ENCODE measurements at regions not wholly inside any gene's neighbourhood (a gene's known extent, or its start where the extent isn't known, plus 50 kb on each side); places are given as distances from the start of the nearest gene placed in this dataset.

GRCh38 chr20:60066438-60066823, 108.2 kb downstream of the CDH26 start:
- H3K4me1 ChIP-seq (ENCODE audit: control insufficient read depth, insufficient read depth, low read length) = no peaks in the 10 kb centered on the region
- no peak overlapping the region for H3K4me3 ChIP-seq (ENCODE audit: low read depth, low read length)
- ChIA-PET CTCF (no interaction called here), POLR2A (no interaction called here)
- H3K27ac ChIP-seq (ENCODE audit: extremely low read depth, low read depth, low read length) = no peak overlapping the region
- no peaks in the 10 kb centered on the region; the same call in 1 of the 2 replicates for H3K9me3 ChIP-seq (ENCODE audit: control insufficient read depth, insufficient read depth, low read depth, low read length)
- no peak for TF ChIP-seq ZNF501 (tag by site-specific recombination; IDR thresholded peaks at IDR 0.05)
- TF ChIP-seq ZBTB49 (tag by site-specific recombination; IDR thresholded peaks at IDR 0.05; ENCODE audit: low read depth) = no peak
- TF ChIP-seq ZNF521 (tag by site-specific recombination; IDR thresholded peaks at IDR 0.05) = no peak
- TF ChIP-seq GFI1B (tag by site-specific recombination; IDR thresholded peaks at IDR 0.05) = no peak
- TF ChIP-seq ZNF785 (tag by site-specific recombination; IDR thresholded peaks at IDR 0.05) = no peak
- TF ChIP-seq ZNF843 (tag by site-specific recombination; IDR thresholded peaks at IDR 0.05) = no peak
- TF ChIP-seq ZNF596 (tag by site-specific recombination; IDR thresholded peaks at IDR 0.05) = no peak
- no peak for TF ChIP-seq ZFP37 (tag by site-specific recombination; IDR thresholded peaks at IDR 0.05)
- no peaks in the 10 kb centered on the region for H3K36me3 ChIP-seq (ENCODE audit: control insufficient read depth in 2 of 2, insufficient read depth in 1 of 2, low read length in 2 of 2)

DNA sequence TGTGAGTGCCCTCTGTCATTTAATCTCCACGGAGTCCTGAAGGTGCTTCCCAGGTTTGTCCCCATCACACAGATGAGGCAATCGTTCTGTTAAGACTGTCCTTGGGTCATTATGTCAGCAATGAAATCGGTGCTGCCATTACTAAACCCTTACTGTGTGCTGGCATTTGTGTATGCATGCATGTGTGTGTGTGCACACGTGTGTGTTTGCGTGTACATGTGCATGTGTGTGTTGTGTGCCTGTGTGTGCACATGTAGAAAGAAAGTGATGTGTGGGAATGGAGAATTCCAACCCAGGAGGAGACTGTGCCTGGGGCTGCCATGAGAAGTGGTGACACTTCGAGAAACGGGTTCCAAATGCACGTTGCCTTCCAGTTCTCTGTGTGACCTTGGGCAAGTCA, 110.3 kb downstream of the CDH26 start:
- H3K27ac ChIP-seq (ENCODE audit: extremely low read depth, low read depth, low read length) = no peak overlapping the region
- no peaks in the 10 kb centered on the region for H3K36me3 ChIP-seq (ENCODE audit: control insufficient read depth in 2 of 2, insufficient read depth in 1 of 2, low read length in 2 of 2)
- ChIA-PET CTCF (interaction anchor here (0.6 kb wide), 1 partner anchor 142 kb away, joined by 5 read pairs; no protein-coding TSS in a partner anchor), POLR2A (no interaction called here)
- H3K4me3 ChIP-seq (ENCODE audit: low read depth, low read length) = no peak overlapping the region
- no peaks in the 10 kb centered on the region for H3K4me1 ChIP-seq (ENCODE audit: control insufficient read depth, insufficient read depth, low read length)
- TF ChIP-seq, protein P1, sequence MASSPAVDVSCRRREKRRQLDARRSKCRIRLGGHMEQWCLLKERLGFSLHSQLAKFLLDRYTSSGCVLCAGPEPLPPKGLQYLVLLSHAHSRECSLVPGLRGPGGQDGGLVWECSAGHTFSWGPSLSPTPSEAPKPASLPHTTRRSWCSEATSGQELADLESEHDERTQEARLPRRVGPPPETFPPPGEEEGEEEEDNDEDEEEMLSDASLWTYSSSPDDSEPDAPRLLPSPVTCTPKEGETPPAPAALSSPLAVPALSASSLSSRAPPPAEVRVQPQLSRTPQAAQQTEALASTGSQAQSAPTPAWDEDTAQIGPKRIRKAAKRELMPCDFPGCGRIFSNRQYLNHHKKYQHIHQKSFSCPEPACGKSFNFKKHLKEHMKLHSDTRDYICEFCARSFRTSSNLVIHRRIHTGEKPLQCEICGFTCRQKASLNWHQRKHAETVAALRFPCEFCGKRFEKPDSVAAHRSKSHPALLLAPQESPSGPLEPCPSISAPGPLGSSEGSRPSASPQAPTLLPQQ (tag by site-specific recombination; IDR thresholded peaks at IDR 0.05) = no peak
- no peak for TF ChIP-seq ZNF600 (tag by site-specific recombination; IDR thresholded peaks at IDR 0.05)
- no peaks in the 10 kb centered on the region; the same call in 1 of the 2 replicates for H3K9me3 ChIP-seq (ENCODE audit: control insufficient read depth, insufficient read depth, low read depth, low read length)

- Histone ChIP-seq H3K9me3 (ENCODE audit: control insufficient read depth, insufficient read depth, low read depth, low read length) (no peaks in the 10 kb centered on the region; the same call in 1 of the 2 replicates), H3K27ac (ENCODE audit: extremely low read depth, low read depth, low read length) (no peak overlapping the region), H3K4me3 (ENCODE audit: low read depth, low read length) (no peak overlapping the region), H3K4me1 (ENCODE audit: control insufficient read depth, insufficient read depth, low read length) (no peaks in the 10 kb centered on the region), H3K36me3 (ENCODE audit: control insufficient read depth in 2 of 2, insufficient read depth in 1 of 2, low read length in 2 of 2) (no peaks in the 10 kb centered on the region)
- POLR2A ChIA-PET = no interaction called here
- CTCF ChIA-PET = interaction anchor here (0.8 kb wide), 1 partner anchor 135 kb away, joined by 3 read pairs; no protein-coding TSS in a partner anchor
- TF ChIP-seq, protein P2, sequence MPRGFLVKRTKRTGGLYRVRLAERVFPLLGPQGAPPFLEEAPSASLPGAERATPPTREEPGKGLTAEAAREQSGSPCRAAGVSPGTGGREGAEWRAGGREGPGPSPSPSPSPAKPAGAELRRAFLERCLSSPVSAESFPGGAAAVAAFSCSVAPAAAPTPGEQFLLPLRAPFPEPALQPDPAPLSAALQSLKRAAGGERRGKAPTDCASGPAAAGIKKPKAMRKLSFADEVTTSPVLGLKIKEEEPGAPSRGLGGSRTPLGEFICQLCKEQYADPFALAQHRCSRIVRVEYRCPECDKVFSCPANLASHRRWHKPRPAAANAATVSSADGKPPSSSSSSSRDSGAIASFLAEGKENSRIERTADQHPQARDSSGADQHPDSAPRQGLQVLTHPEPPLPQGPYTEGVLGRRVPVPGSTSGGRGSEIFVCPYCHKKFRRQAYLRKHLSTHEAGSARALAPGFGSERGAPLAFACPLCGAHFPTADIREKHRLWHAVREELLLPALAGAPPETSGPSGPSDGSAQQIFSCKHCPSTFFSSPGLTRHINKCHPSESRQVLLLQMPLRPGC (tag by site-specific recombination; IDR thresholded peaks at IDR 0.05) = no peak
- TF ChIP-seq GLIS2 (tag by site-specific recombination; IDR thresholded peaks at IDR 0.05) = no peak
- TF ChIP-seq YY1 (tag by site-specific recombination; IDR thresholded peaks at IDR 0.05) = no peak
These were observed 111.4 kb downstream of the CDH26 start for GRCh38 chr20:60069656-60070055.

- no peaks in the 10 kb centered on the region for H3K36me3 ChIP-seq (ENCODE audit: control insufficient read depth in 2 of 2, insufficient read depth in 1 of 2, low read length in 2 of 2)
- no peaks in the 10 kb centered on the region for H3K4me1 ChIP-seq (ENCODE audit: control insufficient read depth, insufficient read depth, low read length)
- no peaks in the 10 kb centered on the region; the same call in 1 of the 2 replicates for H3K9me3 ChIP-seq (ENCODE audit: control insufficient read depth, insufficient read depth, low read depth, low read length)
- H3K4me3 ChIP-seq (ENCODE audit: low read depth, low read length) = no peak overlapping the region
- CTCF ChIA-PET = no interaction called here
- no peak overlapping the region for H3K27ac ChIP-seq (ENCODE audit: extremely low read depth, low read depth, low read length)
- no peak for TF ChIP-seq ZNF488 (tag by site-specific recombination; IDR thresholded peaks at IDR 0.05)
- POLR2A ChIA-PET = no interaction called here
These were observed 112.6 kb downstream of the CDH26 start for GRCh38 chr20:60070791-60071190.

Data from HEK293 (cell line).